ENCODE measurements at regions not wholly inside any gene's neighbourhood (a gene's known extent, or its start where the extent isn't known, plus 50 kb on each side); places are given as distances from the start of the nearest gene placed in this dataset.

GRCh38 chr6:112806163-112806865, 459.2 kb downstream of the RFPL4B start:
- DNase-seq = no peak

DNA sequence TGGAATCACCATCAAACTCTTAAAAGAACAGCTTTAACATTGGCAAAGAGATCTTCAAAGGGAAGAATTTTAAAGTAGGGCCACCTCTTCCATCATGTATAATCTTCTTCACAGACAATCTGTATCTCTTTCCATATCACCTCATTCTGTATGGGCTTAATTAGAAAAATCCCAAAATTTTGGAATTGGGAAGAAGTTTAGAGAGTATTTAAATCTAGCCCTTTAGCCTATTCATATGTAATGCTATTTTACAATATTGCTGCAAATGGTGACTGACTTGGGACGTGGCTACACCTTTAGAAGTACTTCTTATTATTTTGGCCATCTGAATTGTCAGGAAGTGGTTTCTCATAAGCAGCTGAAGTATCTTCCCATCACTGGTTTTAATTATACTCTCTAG, 474.3 kb downstream of the RFPL4B start:
- no peak for DNase-seq

DNA sequence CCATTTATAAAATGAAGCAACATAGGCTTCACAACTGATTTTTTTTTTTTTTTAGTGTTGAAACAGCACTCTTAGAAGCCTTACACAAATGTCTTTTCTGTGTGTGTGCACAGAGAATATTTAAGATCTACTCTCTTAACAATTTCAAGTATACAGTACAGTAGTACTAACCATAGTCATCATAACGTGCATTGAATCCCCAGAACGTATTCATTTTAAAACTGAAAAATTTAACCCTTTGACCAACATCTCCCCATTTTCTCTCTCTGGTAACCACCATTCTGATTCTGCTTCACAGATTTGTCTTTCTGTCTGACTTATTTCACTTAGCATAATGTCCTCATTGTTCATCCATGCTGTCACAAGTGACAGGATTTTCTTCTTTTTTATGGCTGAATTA, 475.6 kb downstream of the RFPL4B start:
- no peak for DNase-seq

DNA sequence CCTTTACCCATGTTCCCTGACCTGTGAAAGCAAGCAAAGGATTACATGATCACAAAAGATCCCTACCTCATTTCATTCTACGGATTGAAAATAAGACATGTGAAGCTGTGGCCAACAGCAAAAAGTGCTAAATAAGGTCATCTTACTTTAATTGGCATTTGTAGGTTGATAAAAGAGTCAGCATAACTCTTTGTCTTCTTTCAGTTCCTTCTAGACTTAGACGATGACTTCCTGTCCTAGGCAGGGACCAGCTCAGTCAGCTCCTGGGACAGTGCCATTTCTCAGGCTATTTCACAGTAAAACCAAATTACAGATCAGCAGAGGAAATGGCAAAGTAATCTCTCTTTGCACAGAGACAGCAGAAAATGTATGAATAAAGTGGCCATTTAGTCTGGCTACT, 480.7 kb downstream of the RFPL4B start:
- DNase-seq = no peak

GRCh38 chr6:112831022-112831421, 483.9 kb downstream of the RFPL4B start:
- no peak for DNase-seq

- no peak for DNase-seq
Measured at GRCh38 chr6:112833581-112834131, 486.5 kb downstream of the RFPL4B start.

DNA sequence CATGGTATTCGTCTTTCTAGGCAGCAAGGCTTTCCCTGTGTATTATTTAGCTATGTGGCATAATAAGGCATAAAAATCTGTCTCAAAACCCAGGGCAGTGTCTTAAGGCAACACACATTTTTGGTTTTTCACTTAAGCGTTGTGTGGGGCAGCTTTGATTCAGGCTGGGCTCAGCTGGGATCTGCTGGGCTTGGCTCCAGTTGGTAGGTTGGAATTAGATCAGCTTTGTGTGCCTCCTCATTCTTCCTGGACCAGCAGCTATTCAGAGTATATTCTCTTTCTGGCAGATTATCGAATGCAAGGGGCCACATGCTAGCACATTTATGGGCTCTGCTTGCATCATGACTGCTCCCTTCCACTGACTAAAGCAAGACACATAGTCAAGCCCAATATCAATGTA, 487.9 kb downstream of the RFPL4B start:
- no peak for DNase-seq

- DNase-seq = no peak
Measured at GRCh38 chr6:112839525-112839961, 492.4 kb downstream of the RFPL4B start.

DNA sequence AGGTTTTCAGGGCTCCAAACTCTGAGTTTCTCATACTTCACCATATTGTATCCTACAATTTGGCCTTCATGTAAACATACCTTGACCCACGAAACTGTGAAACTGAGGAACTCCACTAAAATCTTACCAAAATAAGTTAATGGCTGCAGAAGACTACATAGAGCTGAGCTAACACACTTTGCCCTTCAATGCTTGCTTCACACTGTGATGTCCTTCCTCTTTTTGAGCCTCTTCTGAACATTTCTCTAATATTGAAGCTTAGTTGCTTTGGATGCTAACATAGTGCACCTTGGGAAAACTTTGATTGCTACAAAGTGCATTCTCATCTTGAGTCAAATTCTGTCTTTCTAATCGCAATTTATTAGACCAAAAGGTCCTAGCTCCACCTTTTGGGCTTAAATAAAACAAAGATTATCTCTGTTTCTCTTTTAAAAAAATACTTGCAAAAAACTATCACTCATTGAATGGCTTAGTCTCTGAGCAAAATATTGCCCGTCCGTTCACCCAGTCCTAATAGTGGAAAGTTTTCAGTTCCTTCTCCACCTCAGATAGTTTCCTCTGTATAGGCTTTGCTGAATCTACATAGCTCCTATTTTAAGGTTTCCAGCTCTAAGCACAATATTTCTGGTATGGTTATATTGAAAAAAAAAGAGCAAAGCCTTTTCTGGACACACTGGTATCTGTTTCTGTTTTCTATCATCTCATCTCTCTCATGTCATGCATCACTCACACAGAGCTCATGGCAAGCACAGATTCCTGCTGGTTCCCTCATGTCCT, 494.6 kb downstream of the RFPL4B start:
- no peak for DNase-seq

DNA sequence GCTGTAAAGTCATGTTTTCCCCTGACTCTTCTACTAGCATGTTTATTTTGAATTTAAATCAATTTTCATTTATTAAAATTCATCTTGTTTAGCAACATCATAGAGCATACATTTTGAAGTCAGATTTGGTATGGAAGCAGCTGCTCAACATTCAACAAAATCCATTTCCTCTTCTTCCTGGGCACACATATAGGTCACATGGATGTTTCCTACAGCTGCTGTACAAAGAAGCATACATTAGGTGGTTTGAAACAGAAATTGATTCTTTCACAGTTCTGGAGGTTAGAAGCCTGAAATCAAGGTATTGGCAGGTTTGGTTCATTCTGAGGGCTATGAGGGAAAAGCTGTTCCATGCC, 495.2 kb downstream of the RFPL4B start:
- DNase-seq = no peak

GRCh38 chr6:112846681-112847080, 499.6 kb downstream of the RFPL4B start:
- no peak for DNase-seq

DNA sequence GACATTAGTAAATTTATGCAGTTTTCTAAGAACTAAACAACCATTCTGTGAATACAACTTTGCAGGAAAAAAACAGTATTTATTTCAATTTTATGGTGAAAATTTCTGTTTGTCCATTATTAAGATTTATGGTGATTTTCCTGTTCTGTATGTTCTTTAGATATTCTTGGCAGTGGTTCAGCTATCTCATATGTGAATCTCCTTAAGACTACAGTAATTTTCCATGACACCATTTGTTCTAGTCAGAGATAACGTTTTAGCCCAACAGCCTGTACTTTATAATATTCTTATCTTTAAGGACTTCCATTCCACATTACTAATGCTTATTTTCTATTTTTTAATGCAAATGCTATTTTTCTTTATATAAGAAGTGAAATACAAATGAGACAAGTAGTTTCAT, 504.0 kb downstream of the RFPL4B start:
- no peak for DNase-seq

- DNase-seq = no peak
Measured at GRCh38 chr6:112853162-112853561, 506.0 kb downstream of the RFPL4B start.

GRCh38 chr6:112863753-112864152, 516.6 kb downstream of the RFPL4B start:
- no peak for DNase-seq

GRCh38 chr6:112865131-112865530, 518.0 kb downstream of the RFPL4B start:
- no peak for DNase-seq

GRCh38 chr6:112874881-112875280, 527.8 kb downstream of the RFPL4B start:
- no peak for DNase-seq

GRCh38 chr6:112877134-112878100, 530.3 kb downstream of the RFPL4B start:
- no peak for DNase-seq

DNA sequence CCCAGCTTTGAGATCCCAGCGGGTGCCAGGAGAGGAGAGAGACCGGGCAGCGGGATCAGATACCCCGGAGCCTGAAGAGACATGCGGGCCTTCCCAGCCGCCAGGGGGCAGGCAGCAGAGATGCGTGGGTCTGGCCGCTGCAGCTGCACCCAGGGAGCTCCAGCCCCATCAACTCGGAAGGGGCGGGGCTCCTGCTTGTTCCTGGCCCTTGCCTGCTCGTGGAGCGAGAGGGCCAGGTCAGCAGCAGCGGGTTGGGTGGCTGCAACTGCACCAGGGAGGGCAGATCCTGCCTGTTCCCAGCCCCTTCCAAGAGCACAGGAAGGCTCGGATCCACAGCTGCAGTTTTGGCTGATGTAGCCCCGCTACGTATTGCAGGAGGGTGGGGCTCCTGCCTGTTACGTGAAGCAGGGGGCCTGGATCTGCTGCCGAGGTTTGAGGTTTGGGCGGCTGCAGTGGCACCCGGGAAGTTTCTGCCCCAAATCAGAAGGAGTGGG, 532.8 kb downstream of the RFPL4B start:
- DNase-seq = no peak

- DNase-seq = no peak
Measured at GRCh38 chr6:112881027-112881426, 533.9 kb downstream of the RFPL4B start.

DNA sequence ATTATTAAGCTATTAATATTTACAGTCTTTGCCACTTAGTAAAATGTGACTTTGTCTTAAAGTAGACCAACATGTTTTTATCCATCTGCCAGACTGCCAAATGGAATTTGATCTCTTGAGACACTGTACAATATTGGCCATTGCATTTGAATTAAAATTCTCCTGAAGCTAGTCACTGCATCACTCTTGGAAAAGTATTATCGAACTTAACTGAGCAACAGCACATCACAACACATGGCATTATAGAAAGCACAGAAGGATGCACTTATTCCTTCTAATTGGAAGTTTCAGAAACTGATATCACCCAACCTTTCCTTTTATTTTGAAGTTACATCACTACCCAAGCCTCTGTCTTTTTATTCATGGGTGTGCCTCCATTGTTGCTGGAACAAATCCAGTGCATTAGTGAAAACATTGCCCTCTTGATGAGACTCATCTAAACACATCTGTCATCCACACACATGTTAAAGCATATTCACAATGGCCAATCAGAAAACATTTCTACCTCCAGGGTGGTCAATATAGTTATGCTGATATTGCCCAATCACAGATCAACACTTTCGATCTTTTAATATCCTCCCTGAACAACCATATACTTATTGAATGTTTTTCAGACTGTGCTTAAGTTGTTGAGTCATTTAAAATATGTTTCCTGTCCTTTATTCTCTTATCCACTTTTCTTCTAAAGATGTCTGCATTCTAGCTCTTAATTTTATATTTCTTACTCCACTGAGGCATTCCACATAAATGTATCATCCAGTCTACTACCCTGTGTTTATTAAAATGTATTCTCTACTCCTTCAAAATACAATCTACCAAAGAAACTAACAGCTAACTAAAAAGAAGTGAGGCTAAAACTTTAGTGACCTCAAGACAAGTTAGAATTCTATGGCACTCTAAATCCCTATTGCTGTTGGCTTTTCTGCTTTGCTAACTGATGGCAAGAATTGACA, 535.0 kb downstream of the RFPL4B start:
- DNase-seq = no peak

DNA sequence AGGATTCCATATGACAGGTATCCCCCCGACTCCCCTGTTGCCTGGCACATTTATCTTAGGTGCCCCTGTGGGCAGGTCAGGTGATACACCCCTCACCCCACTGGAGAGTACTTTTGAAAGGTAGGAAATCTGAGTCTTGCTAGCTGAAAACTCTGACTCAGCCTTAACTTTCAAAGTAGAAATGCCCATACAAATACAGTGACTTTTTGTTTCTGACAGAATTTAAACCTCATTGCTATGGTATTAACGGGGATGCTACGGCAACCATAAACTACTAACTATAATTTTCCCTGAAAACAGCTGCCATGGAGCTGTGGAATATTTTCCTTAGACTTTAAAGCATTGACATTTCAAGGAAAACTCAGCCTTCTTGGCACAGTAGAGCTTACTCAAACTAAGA, 536.0 kb downstream of the RFPL4B start:
- no peak for DNase-seq

GRCh38 chr6:112886415-112886814, 539.3 kb downstream of the RFPL4B start:
- no peak for DNase-seq
